ENCODE measurements at regions not wholly inside any gene's neighbourhood (a gene's known extent, or its start where the extent isn't known, plus 50 kb on each side); places are given as distances from the start of the nearest gene placed in this dataset.

DNA sequence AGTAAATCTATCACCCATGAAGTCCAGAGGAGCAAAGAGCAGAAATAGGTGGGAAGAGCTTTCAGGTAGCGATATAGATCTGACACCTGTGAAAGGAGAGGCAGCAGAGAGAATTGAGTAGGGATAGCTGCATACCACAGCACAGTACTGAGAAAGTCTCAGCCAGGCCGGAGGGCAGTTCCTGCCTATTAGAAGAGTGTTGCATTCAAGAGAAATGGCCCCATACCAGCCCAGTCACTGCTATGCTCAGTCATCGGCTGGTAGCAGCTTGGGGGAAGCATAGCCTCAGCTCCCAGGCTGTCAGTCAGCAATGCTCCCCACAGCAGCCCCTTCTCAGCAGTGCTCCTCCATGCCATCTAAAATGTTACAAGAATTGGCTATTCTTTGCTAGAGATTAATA is 285.1 kb upstream of the CDH6 start:
- no peak for TF ChIP-seq EZH2 (IDR thresholded peaks at IDR 0.05)
- TF ChIP-seq, protein P1, sequence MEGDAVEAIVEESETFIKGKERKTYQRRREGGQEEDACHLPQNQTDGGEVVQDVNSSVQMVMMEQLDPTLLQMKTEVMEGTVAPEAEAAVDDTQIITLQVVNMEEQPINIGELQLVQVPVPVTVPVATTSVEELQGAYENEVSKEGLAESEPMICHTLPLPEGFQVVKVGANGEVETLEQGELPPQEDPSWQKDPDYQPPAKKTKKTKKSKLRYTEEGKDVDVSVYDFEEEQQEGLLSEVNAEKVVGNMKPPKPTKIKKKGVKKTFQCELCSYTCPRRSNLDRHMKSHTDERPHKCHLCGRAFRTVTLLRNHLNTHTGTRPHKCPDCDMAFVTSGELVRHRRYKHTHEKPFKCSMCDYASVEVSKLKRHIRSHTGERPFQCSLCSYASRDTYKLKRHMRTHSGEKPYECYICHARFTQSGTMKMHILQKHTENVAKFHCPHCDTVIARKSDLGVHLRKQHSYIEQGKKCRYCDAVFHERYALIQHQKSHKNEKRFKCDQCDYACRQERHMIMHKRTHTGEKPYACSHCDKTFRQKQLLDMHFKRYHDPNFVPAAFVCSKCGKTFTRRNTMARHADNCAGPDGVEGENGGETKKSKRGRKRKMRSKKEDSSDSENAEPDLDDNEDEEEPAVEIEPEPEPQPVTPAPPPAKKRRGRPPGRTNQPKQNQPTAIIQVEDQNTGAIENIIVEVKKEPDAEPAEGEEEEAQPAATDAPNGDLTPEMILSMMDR (IDR thresholded peaks at IDR 0.05) = no peak
